ENCODE measurements at regions not wholly inside any gene's neighbourhood (a gene's known extent, or its start where the extent isn't known, plus 50 kb on each side); places are given as distances from the start of the nearest gene placed in this dataset.

GRCh38 chr5:129228577-129228976, 134.0 kb downstream of the ISOC1 start:
- H3K27ac ChIP-seq (ENCODE audit: low read length in 2 of 2): no peak overlapping the region
- no peak for DNase-seq
- H3K36me3 ChIP-seq (replicated peaks in 1 of 2; ENCODE audit: control extremely low read depth in 1 of 2, control insufficient read depth in 1 of 2, extremely low read depth in 1 of 2, insufficient read depth in 2 of 2, low read length in 1 of 2): no peaks in the 10 kb centered on the region
- Mint-ChIP-seq H3K27me3 (no peaks in the 10 kb centered on the region), H3K9me3 (ENCODE audit: insufficient read depth) (peaks cover 2% of the 10 kb centered on the region), H3K4me3 (no peak overlapping the region), H3K4me1 (no peaks in the 10 kb centered on the region), H3K27ac (no peak overlapping the region)
- H3K27me3 ChIP-seq (replicated peaks in 1 of 4; ENCODE audit: control extremely low read depth in 1 of 4, control insufficient read depth in 3 of 4, insufficient read depth in 4 of 4, low read length in 3 of 4): no peaks in the 10 kb centered on the region
- no peak overlapping the region for H2AFZ ChIP-seq (ENCODE audit: insufficient read depth, low read depth, low read length, poor library complexity, severe bottlenecking)
- no peak overlapping the region for H3K4me3 ChIP-seq (ENCODE audit: control extremely low read depth in 1 of 5, extremely low read depth in 1 of 5, insufficient read depth in 1 of 5, low read depth in 2 of 5, low read length in 4 of 5)
- ChIA-PET POLR2A (no interaction called here), CTCF (no interaction called here)
- H3K4me1 ChIP-seq (ENCODE audit: control insufficient read depth in 2 of 2, insufficient read depth in 2 of 2, low read length in 2 of 2): no peaks in the 10 kb centered on the region
- no peaks in the 10 kb centered on the region for H3K9me3 ChIP-seq (ENCODE audit: control extremely low read depth in 1 of 3, control insufficient read depth in 2 of 3, insufficient read depth in 1 of 3, low read length in 2 of 3)
- no peak overlapping the region for H3K9ac ChIP-seq (ENCODE audit: low read length)
- no peak overlapping the region for H3K4me2 ChIP-seq (replicated peaks; ENCODE audit: low read depth, low read length, poor library complexity, severe bottlenecking)
- no peaks in the 10 kb centered on the region for H4K20me1 ChIP-seq (ENCODE audit: control insufficient read depth, insufficient read depth, low read length, poor library complexity, severe bottlenecking)
- intact Hi-C loops (cut with micrococcal nuclease): no loop called here
- no CpG with 5 or more reads among the region's 3 CpGs for WGBS (ENCODE audit: insufficient coverage)
- TF ChIP-seq EZH2 (IDR thresholded peaks at IDR 0.05; ENCODE audit: borderline replicate concordance, insufficient read depth, low read depth, low read length, poor library complexity, severe bottlenecking) (no peak), CTCF (IDR thresholded peaks at IDR 0.05) (no peak)
- H3K79me2 ChIP-seq (ENCODE audit: control insufficient read depth, insufficient read depth, low read length): no peaks in the 10 kb centered on the region
- ATAC-seq (ENCODE audit: low read depth): no peak

GRCh38 chr5:129241755-129242154, 147.2 kb downstream of the ISOC1 start:
- no peak for ATAC-seq (ENCODE audit: low read depth)
- no peaks in the 10 kb centered on the region for H3K9me3 Mint-ChIP-seq (ENCODE audit: insufficient read depth)
- TF ChIP-seq CTCF (IDR thresholded peaks at IDR 0.05) (no peak), EZH2 (IDR thresholded peaks at IDR 0.05; ENCODE audit: borderline replicate concordance, insufficient read depth, low read depth, low read length, poor library complexity, severe bottlenecking) (no peak)
- H3K27me3 Mint-ChIP-seq: no peaks in the 10 kb centered on the region
- intact Hi-C loops (cut with micrococcal nuclease): no loop called here
- Histone ChIP-seq H2AFZ (ENCODE audit: insufficient read depth, low read depth, low read length, poor library complexity, severe bottlenecking) (no peak overlapping the region), H3K4me1 (ENCODE audit: control insufficient read depth in 2 of 2, insufficient read depth in 2 of 2, low read length in 2 of 2) (no peaks in the 10 kb centered on the region), H3K79me2 (ENCODE audit: control insufficient read depth, insufficient read depth, low read length) (no peaks in the 10 kb centered on the region), H3K9ac (ENCODE audit: low read length) (no peak overlapping the region), H3K4me2 (replicated peaks; ENCODE audit: low read depth, low read length, poor library complexity, severe bottlenecking) (no peak overlapping the region), H3K4me3 (ENCODE audit: control extremely low read depth in 1 of 5, extremely low read depth in 1 of 5, insufficient read depth in 1 of 5, low read depth in 2 of 5, low read length in 4 of 5) (no peak overlapping the region), H3K27me3 (replicated peaks in 1 of 4; ENCODE audit: control extremely low read depth in 1 of 4, control insufficient read depth in 3 of 4, insufficient read depth in 4 of 4, low read length in 3 of 4) (no peaks in the 10 kb centered on the region), H4K20me1 (ENCODE audit: control insufficient read depth, insufficient read depth, low read length, poor library complexity, severe bottlenecking) (no peaks in the 10 kb centered on the region), H3K27ac (ENCODE audit: low read length in 2 of 2) (no peak overlapping the region), H3K9me3 (ENCODE audit: control extremely low read depth in 1 of 3, control insufficient read depth in 2 of 3, insufficient read depth in 1 of 3, low read length in 2 of 3) (no peaks in the 10 kb centered on the region), H3K36me3 (replicated peaks in 1 of 2; ENCODE audit: control extremely low read depth in 1 of 2, control insufficient read depth in 1 of 2, extremely low read depth in 1 of 2, insufficient read depth in 2 of 2, low read length in 1 of 2) (no peaks in the 10 kb centered on the region)
- ChIA-PET POLR2A (no interaction called here), CTCF (no interaction called here)
- no CpG with 5 or more reads among the region's 2 CpGs for WGBS (ENCODE audit: insufficient coverage)
- no peak overlapping the region for H3K27ac Mint-ChIP-seq
- H3K4me1 Mint-ChIP-seq: no peaks in the 10 kb centered on the region
- DNase-seq: no peak
- H3K4me3 Mint-ChIP-seq: no peak overlapping the region
